H1 (cell line): ENCODE measurements at regions not wholly inside any gene's neighbourhood (a gene's known extent, or its start where the extent isn't known, plus 50 kb on each side); places are given as distances from the start of the nearest gene placed in this dataset.

Experiments used
- CTCF ChIA-PET: fragments of 300-600 bp; sonication (Branson Sonifier 250); formaldehyde crosslinking; loops from one replicate; lab custom pipeline; 2021; ENCODE audit not compliant: partially characterized antibody; lab: Charles Lee
- POLR2A ChIA-PET: fragments of 300-600 bp; sonication (Branson Sonifier 250); formaldehyde crosslinking; loops from one replicate; lab custom pipeline; 2021; ENCODE audit warnings: inconsistent platforms; ENCODE audit not compliant: partially characterized antibody; lab: Charles Lee
- DNase-seq, 2 experiments: peaks; one replicate each; pipeline versions ENCODE4 v3.0.0 to v3.0.0-alpha.2; 2010 to 2022; ENCODE audit warnings: low spot score in 2 of 2, low read depth in 1 of 2, mixed read lengths in 1 of 2
- FAIRE-seq: peaks from 2 replicates; lab custom pipeline; 2011; peaks lifted over from hg19 to GRCh38; lab: Jason Lieb, UNC
- H2AFZ ChIP-seq: 2 replicates; pipeline ENCODE4 v1.8.1; 2012; ENCODE audit warnings: low read length, inconsistent platforms
- H2AK5ac ChIP-seq: 2 replicates; pipeline ENCODE4 v1.6.1; 2013; ENCODE audit warnings: low read depth, low read length
- H2BK120ac ChIP-seq: replicated peaks from 2 replicates; pipeline ENCODE3; 2013; ENCODE audit warnings: low read depth, low read length, inconsistent platforms
- H2BK12ac ChIP-seq: 2 replicates; pipeline ENCODE4 v1.6.1; 2013; ENCODE audit warnings: low read depth, low read length
- H2BK15ac ChIP-seq: 2 replicates; pipeline ENCODE4 v1.6.1; 2013; ENCODE audit warnings: low read length
- H2BK20ac ChIP-seq: 2 replicates; pipeline ENCODE4 v1.6.1; 2013; ENCODE audit warnings: low read length
- H2BK5ac ChIP-seq: 2 replicates; pipeline ENCODE4 v1.6.1; 2013; ENCODE audit warnings: low read depth, low read length
- H3K14ac ChIP-seq: 2 replicates; pipeline ENCODE4 v1.6.1; 2013; ENCODE audit warnings: inconsistent platforms; ENCODE audit not compliant: insufficient read length
- H3K18ac ChIP-seq: 2 replicates; pipeline ENCODE4 v1.6.1; 2013; ENCODE audit warnings: low read length; ENCODE audit errors: extremely low read depth
- H3K23ac ChIP-seq: 2 replicates; pipeline ENCODE4 v1.6.1; 2013; ENCODE audit warnings: inconsistent platforms; ENCODE audit not compliant: insufficient read length
- H3K23me2 ChIP-seq: 2 replicates; pipeline ENCODE4 v1.6.1; 2013; ENCODE audit warnings: low read depth, low read length
- H3K27ac ChIP-seq: 2 replicates; pipeline ENCODE4 v1.6.1; 2011; ENCODE audit warnings: low read depth, low read length, inconsistent platforms
- H3K27me3 ChIP-seq, 4 experiments: replicated peaks in 1 of 4; 1 replicate in 1 of 4; 2 replicates in 3 of 4; pipeline versions ENCODE4 v1.6.1 to v1.8.1; 2011 to 2013; ENCODE audit warnings: low read length in 3 of 4, mild to moderate bottlenecking in 3 of 4, inconsistent platforms in 2 of 4, mixed read lengths in 2 of 4, moderate library complexity in 1 of 4; ENCODE audit not compliant: control insufficient read depth in 3 of 4, insufficient read depth in 3 of 4; ENCODE audit errors: extremely low read depth in 1 of 4
- H3K36me3 ChIP-seq, 4 experiments: 2 replicates each; pipeline versions ENCODE4 v1.6.1 to v1.8.1; 2011 to 2013; ENCODE audit warnings: mild to moderate bottlenecking in 4 of 4, low read length in 3 of 4, moderate library complexity in 2 of 4, control low read depth in 1 of 4, inconsistent platforms in 1 of 4; ENCODE audit not compliant: insufficient read depth in 4 of 4, control insufficient read depth in 2 of 4
- H3K4ac ChIP-seq: replicated peaks from 2 replicates; pipeline ENCODE3; 2013; ENCODE audit warnings: low read length, low read depth, mixed read lengths, inconsistent platforms; ENCODE audit not compliant: insufficient read length
- H3K4me1 ChIP-seq, 4 experiments: replicated peaks in 1 of 4; 1 replicate in 1 of 4; 2 replicates in 3 of 4; pipeline versions ENCODE4 v1.6.1 to v1.8.1; 2011 to 2013; ENCODE audit warnings: low read length in 3 of 4, inconsistent platforms in 2 of 4, mixed read lengths in 1 of 4; ENCODE audit not compliant: insufficient read depth in 4 of 4, control insufficient read depth in 3 of 4
- H3K4me2 ChIP-seq, 2 experiments: 2 replicates each; pipeline versions ENCODE4 v1.6.1 to v1.8.1; 2011 to 2013; ENCODE audit warnings: low read depth in 2 of 2, low read length in 2 of 2, control low read depth in 1 of 2, inconsistent platforms in 1 of 2, mild to moderate bottlenecking in 1 of 2; ENCODE audit not compliant: insufficient read depth in 1 of 2
- H3K4me3 ChIP-seq, 4 experiments: fragments of 200-600, 300-600 bp in 1 of 4; sonication (generic), shearing (Covaris generic), sonication (Bioruptor Twin) in 1 of 4; 2 replicates each; pipeline versions ENCODE4 v1.5.1 to v1.8.1; 2011 to 2016; ENCODE audit warnings: low read length in 4 of 4, low read depth in 3 of 4, control low read depth in 2 of 4, inconsistent platforms in 2 of 4, mild to moderate bottlenecking in 2 of 4, mixed read lengths in 1 of 4, moderate library complexity in 1 of 4; ENCODE audit not compliant: insufficient read depth in 2 of 4; ENCODE audit errors: extremely low read depth in 1 of 4
- H3K56ac ChIP-seq: replicated peaks from 2 replicates; pipeline ENCODE3; 2013; ENCODE audit warnings: low read depth, mild to moderate bottlenecking, mixed read lengths, low read length, inconsistent platforms; ENCODE audit not compliant: insufficient read length
- H3K79me1 ChIP-seq: 2 replicates; pipeline ENCODE4 v1.6.1; 2013; ENCODE audit warnings: low read depth, low read length, control low read depth
- H3K79me2 ChIP-seq, 2 experiments: 2 replicates each; pipeline versions ENCODE4 v1.6.1 to v1.8.1; 2012 to 2013; ENCODE audit warnings: low read length in 2 of 2, mild to moderate bottlenecking in 2 of 2, inconsistent platforms in 1 of 2; ENCODE audit not compliant: insufficient read depth in 2 of 2, control insufficient read depth in 1 of 2
- H3K9ac ChIP-seq, 4 experiments: replicated peaks in 1 of 4; 1 replicate in 1 of 4; 2 replicates in 3 of 4; pipeline versions ENCODE4 v1.6.1 to v1.8.1; 2011 to 2013; ENCODE audit warnings: low read depth in 3 of 4, low read length in 3 of 4, control low read depth in 2 of 4, mild to moderate bottlenecking in 2 of 4, moderate library complexity in 2 of 4, inconsistent platforms in 1 of 4; ENCODE audit errors: extremely low read depth in 1 of 4
- H3K9me3 ChIP-seq, 2 experiments: 2 replicates each; pipeline versions ENCODE4 v1.6.1 to v1.8.1; 2012 to 2013; ENCODE audit warnings: mild to moderate bottlenecking in 2 of 2, moderate library complexity in 2 of 2, control low read depth in 1 of 2, inconsistent platforms in 1 of 2, low read depth in 1 of 2, low read length in 1 of 2, mixed read lengths in 1 of 2; ENCODE audit not compliant: insufficient read depth in 2 of 2
- H4K20me1 ChIP-seq, 2 experiments: replicated peaks in 1 of 2; 2 replicates each; pipeline versions ENCODE3 to v1.8.1; 2011 to 2013; ENCODE audit warnings: inconsistent platforms in 2 of 2, low read length in 2 of 2, mild to moderate bottlenecking in 1 of 2; ENCODE audit not compliant: insufficient read depth in 2 of 2, control insufficient read depth in 1 of 2
- H4K5ac ChIP-seq: 2 replicates; pipeline ENCODE4 v1.6.1; 2013; ENCODE audit warnings: low read length, low read depth, mixed read lengths, inconsistent platforms; ENCODE audit not compliant: insufficient read length
- H4K8ac ChIP-seq: 2 replicates; pipeline ENCODE4 v1.8.0; 2013; ENCODE audit warnings: mild to moderate bottlenecking, moderate library complexity, low read length, inconsistent platforms; ENCODE audit not compliant: insufficient read depth; ENCODE audit errors: extremely low read depth
- H4K91ac ChIP-seq: replicated peaks from 2 replicates; pipeline ENCODE3; 2013; ENCODE audit warnings: low read length, mixed read lengths, inconsistent platforms; ENCODE audit not compliant: insufficient read length
- GABPA ChIP-seq: IDR thresholded peaks from 2 replicates; pipeline ENCODE4 v1.6.1; 2011; ENCODE audit warnings: mild to moderate bottlenecking, low read length, moderate library complexity, borderline replicate concordance; ENCODE audit not compliant: insufficient read depth
- SAP30 ChIP-seq: fragments of 300-600 bp; sonication (generic); IDR thresholded peaks from 2 replicates; pipeline ENCODE4 v1.7.1; 2012; ENCODE audit warnings: low read length, moderate library complexity, mild to moderate bottlenecking, inconsistent platforms; ENCODE audit not compliant: insufficient read depth, insufficient replicate concordance
- WGBS, 2 experiments: shearing (Covaris generic) in 1 of 2; methylation state at CpG; one replicate each; pipeline versions ENCODE4 v1.1.6 to v1.1.7; 2013 to 2015; ENCODE audit warnings: low lambda C conversion rate in 2 of 2, mixed read lengths in 2 of 2, inconsistent platforms in 1 of 2, low coverage in 1 of 2, missing lambda C conversion rate in 1 of 2; ENCODE audit not compliant: insufficient replicate concordance in 2 of 2, insufficient coverage in 1 of 2, insufficient read length in 1 of 2; ENCODE audit errors: extremely low coverage in 1 of 2, missing lambda C conversion rate in 1 of 2; 5-methylcytosine and 5-hydroxymethylcytosine counted together

- 88% methylated on average over 2 of the region's 2 CpGs; no CpG with 5 or more reads in 1 of the 2 experiments for WGBS, 2 experiments
- Histone ChIP-seq H3K4me1 (no peaks in the 10 kb centered on the region), H3K79me2 (no peaks in the 10 kb centered on the region), H2BK15ac (no peak overlapping the region), H3K9ac (no peak overlapping the region), H3K56ac (no peak overlapping the region), H2BK20ac (no peak overlapping the region), H2BK120ac (no peak overlapping the region), H4K91ac (no peak overlapping the region), H2BK5ac (no peak overlapping the region), H4K8ac (no peak overlapping the region), H3K14ac (no peak overlapping the region), H3K36me3 (no peaks in the 10 kb centered on the region), H3K27me3 (no peaks in the 10 kb centered on the region), H3K18ac (no peak overlapping the region), H3K23me2 (no peaks in the 10 kb centered on the region), H3K27ac (no peak overlapping the region), H3K79me1 (no peaks in the 10 kb centered on the region), H2BK12ac (no peak overlapping the region), H4K5ac (no peak overlapping the region), H4K20me1 (no peaks in the 10 kb centered on the region), H3K23ac (no peak overlapping the region), H3K4ac (no peak overlapping the region), H2AK5ac (no peak overlapping the region), H3K4me2 (no peak overlapping the region), H3K4me3 (no peak overlapping the region), H3K9me3 (no peaks in the 10 kb centered on the region), H2AFZ (no peak overlapping the region)
- DNase-seq (no peak), FAIRE-seq (no peak)
- POLR2A ChIA-PET, result no interaction called here
- CTCF ChIA-PET, result no interaction called here
- no peak for TF ChIP-seq SAP30
- TF ChIP-seq GABPA, result no peak
Observed at GRCh38 chr2:226496273-226496550, 303.4 kb downstream of the IRS1 start.
